ENCODE measurements at regions not wholly inside any gene's neighbourhood (a gene's known extent, or its start where the extent isn't known, plus 50 kb on each side); places are given as distances from the start of the nearest gene placed in this dataset.

DNA sequence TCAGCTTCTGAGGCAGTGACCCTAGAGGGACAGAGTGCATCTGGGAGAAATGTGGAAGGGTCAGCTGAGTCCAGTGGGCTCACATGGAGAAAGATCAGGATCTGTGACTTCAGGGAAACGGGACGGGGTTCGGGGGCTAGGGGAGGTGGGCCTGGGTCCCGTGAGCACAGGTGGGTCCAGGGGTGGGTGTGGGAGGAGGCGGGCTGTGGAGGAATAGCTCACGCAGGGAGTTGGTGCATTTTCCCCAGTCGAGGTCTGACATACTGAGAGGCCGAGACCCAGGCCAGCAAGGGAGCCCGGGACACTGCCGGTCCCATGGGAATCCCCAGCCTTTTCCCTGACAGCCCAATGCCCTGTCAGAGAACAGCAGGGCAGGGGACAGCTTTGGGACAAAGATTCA lies 93.1 kb downstream of the TNFAIP2 start:
- TF ChIP-seq POLR2A (IDR thresholded peaks at IDR 0.05), result no peak
- TF ChIP-seq, protein P1, sequence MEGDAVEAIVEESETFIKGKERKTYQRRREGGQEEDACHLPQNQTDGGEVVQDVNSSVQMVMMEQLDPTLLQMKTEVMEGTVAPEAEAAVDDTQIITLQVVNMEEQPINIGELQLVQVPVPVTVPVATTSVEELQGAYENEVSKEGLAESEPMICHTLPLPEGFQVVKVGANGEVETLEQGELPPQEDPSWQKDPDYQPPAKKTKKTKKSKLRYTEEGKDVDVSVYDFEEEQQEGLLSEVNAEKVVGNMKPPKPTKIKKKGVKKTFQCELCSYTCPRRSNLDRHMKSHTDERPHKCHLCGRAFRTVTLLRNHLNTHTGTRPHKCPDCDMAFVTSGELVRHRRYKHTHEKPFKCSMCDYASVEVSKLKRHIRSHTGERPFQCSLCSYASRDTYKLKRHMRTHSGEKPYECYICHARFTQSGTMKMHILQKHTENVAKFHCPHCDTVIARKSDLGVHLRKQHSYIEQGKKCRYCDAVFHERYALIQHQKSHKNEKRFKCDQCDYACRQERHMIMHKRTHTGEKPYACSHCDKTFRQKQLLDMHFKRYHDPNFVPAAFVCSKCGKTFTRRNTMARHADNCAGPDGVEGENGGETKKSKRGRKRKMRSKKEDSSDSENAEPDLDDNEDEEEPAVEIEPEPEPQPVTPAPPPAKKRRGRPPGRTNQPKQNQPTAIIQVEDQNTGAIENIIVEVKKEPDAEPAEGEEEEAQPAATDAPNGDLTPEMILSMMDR (IDR thresholded peaks at IDR 0.05), result no peak
